GM12878 (cell line): ENCODE measurements at regions not wholly inside any gene's neighbourhood (a gene's known extent, or its start where the extent isn't known, plus 50 kb on each side); places are given as distances from the start of the nearest gene placed in this dataset.

Experiments used
- BHLHE40 ChIP-seq, 2 experiments: fragments of 450-650 bp in 1 of 2; IDR thresholded peaks; 2 replicates each; pipeline ENCODE4 v1.6.1; 2011 to 2017; ENCODE audit warnings: low read depth in 2 of 2, borderline replicate concordance in 1 of 2, improper control_type of control experiment in 1 of 2, low read length in 1 of 2, mild to moderate bottlenecking in 1 of 2
- ETV6 ChIP-seq, 2 experiments: fragments of 450-650 bp in 1 of 2; IDR thresholded peaks in 1 of 2; conservative IDR thresholded peaks in 1 of 2; 2 replicates each; pipeline ENCODE4 v1.6.1; 2014; ENCODE audit warnings: antibody characterized with exemption in 1 of 2, borderline replicate concordance in 1 of 2, low read depth in 1 of 2, mild to moderate bottlenecking in 1 of 2, moderate library complexity in 1 of 2
- GABPA ChIP-seq: IDR thresholded peaks from 2 replicates; pipeline ENCODE4 v1.6.1; 2014; ENCODE audit warnings: antibody characterized with exemption, low read depth, mild to moderate bottlenecking, inconsistent platforms
- KDM1A ChIP-seq: fragments of 200-600 bp; sonication (generic); IDR thresholded peaks from 2 replicates; pipeline ENCODE4 v1.6.1; 2016; ENCODE audit warnings: borderline replicate concordance
- NR2C1 ChIP-seq: fragments of 450-650 bp; IDR thresholded peaks from 2 replicates; pipeline ENCODE4 v1.6.1; 2017; ENCODE audit warnings: antibody characterized with exemption, mild to moderate bottlenecking, moderate library complexity
- NR2C2 ChIP-seq: IDR thresholded peaks from 2 replicates; pipeline ENCODE4 v1.6.1; 2011; ENCODE audit warnings: borderline replicate concordance, low read depth; ENCODE audit not compliant: control insufficient read depth, insufficient read length
- SMC3 ChIP-seq: IDR thresholded peaks from 2 replicates; pipeline ENCODE4 v1.6.1; 2011; ENCODE audit warnings: low read length, improper control_type of control experiment, borderline replicate concordance
- SREBF1 ChIP-seq: IDR thresholded peaks from 2 replicates; pipeline ENCODE4 v1.6.1; 2012; ENCODE audit warnings: mild to moderate bottlenecking, low read length
- SREBF2 ChIP-seq: IDR thresholded peaks from 2 replicates; pipeline ENCODE4 v1.6.1; 2012; ENCODE audit warnings: mild to moderate bottlenecking, low read length
- TARDBP ChIP-seq: IDR thresholded peaks from 2 replicates; pipeline ENCODE4 v1.6.1; 2016; ENCODE audit warnings: borderline replicate concordance
- TF ChIP-seq, protein P1 (sequence below), 3 experiments: IDR thresholded peaks in 2 of 3; conservative IDR thresholded peaks in 1 of 3; 2 replicates each; pipeline ENCODE4 v1.5.1; 2011; ENCODE audit warnings: low read depth in 3 of 3, low read length in 3 of 3, mild to moderate bottlenecking in 3 of 3, control low read depth in 2 of 3, moderate library complexity in 2 of 3, inconsistent platforms in 1 of 3, mixed read lengths in 1 of 3; ENCODE audit not compliant: control insufficient read depth in 2 of 3, insufficient read depth in 1 of 3; ENCODE audit errors: extremely low read depth in 1 of 3
- TF ChIP-seq, protein P2 (sequence below): fragments of 450-650 bp; IDR thresholded peaks from 2 replicates; pipeline ENCODE4 v1.6.1; 2018; ENCODE audit warnings: mild to moderate bottlenecking, low read depth, moderate library complexity; ENCODE audit not compliant: partially characterized antibody

- TF ChIP-seq TARDBP: no peak
- no peak for TF ChIP-seq SREBF2
- TF ChIP-seq, protein P1, sequence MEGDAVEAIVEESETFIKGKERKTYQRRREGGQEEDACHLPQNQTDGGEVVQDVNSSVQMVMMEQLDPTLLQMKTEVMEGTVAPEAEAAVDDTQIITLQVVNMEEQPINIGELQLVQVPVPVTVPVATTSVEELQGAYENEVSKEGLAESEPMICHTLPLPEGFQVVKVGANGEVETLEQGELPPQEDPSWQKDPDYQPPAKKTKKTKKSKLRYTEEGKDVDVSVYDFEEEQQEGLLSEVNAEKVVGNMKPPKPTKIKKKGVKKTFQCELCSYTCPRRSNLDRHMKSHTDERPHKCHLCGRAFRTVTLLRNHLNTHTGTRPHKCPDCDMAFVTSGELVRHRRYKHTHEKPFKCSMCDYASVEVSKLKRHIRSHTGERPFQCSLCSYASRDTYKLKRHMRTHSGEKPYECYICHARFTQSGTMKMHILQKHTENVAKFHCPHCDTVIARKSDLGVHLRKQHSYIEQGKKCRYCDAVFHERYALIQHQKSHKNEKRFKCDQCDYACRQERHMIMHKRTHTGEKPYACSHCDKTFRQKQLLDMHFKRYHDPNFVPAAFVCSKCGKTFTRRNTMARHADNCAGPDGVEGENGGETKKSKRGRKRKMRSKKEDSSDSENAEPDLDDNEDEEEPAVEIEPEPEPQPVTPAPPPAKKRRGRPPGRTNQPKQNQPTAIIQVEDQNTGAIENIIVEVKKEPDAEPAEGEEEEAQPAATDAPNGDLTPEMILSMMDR (IDR thresholded peaks at IDR 0.05 in 2 of 3, conservative IDR thresholded peaks at IDR 0.05 in 1 of 3; ENCODE audit: control insufficient read depth in 2 of 3, extremely low read depth in 1 of 3, insufficient read depth in 1 of 3, low read depth in 3 of 3, low read length in 3 of 3): no peak
- no peak for TF ChIP-seq GABPA
- TF ChIP-seq BHLHE40 (IDR thresholded peaks at IDR 0.05; ENCODE audit: borderline replicate concordance in 1 of 2, low read depth in 2 of 2, low read length in 1 of 2): no peak
- no peak for TF ChIP-seq NR2C1
- TF ChIP-seq, protein P2, sequence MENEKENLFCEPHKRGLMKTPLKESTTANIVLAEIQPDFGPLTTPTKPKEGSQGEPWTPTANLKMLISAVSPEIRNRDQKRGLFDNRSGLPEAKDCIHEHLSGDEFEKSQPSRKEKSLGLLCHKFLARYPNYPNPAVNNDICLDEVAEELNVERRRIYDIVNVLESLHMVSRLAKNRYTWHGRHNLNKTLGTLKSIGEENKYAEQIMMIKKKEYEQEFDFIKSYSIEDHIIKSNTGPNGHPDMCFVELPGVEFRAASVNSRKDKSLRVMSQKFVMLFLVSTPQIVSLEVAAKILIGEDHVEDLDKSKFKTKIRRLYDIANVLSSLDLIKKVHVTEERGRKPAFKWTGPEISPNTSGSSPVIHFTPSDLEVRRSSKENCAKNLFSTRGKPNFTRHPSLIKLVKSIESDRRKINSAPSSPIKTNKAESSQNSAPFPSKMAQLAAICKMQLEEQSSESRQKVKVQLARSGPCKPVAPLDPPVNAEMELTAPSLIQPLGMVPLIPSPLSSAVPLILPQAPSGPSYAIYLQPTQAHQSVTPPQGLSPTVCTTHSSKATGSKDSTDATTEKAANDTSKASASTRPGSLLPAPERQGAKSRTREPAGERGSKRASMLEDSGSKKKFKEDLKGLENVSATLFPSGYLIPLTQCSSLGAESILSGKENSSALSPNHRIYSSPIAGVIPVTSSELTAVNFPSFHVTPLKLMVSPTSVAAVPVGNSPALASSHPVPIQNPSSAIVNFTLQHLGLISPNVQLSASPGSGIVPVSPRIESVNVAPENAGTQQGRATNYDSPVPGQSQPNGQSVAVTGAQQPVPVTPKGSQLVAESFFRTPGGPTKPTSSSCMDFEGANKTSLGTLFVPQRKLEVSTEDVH: no peak
- no peak for TF ChIP-seq SREBF1
- no peak for TF ChIP-seq ETV6 (conservative IDR thresholded peaks at IDR 0.05 in 1 of 2, IDR thresholded peaks at IDR 0.05 in 1 of 2; ENCODE audit: borderline replicate concordance in 1 of 2, low read depth in 1 of 2)
- TF ChIP-seq NR2C2: no peak
- TF ChIP-seq KDM1A: no peak
- TF ChIP-seq SMC3: no peak
Measured at GRCh38 chr3:13716540-13717221, 163.2 kb downstream of the WNT7A start.
